K562 (cell line): ENCODE measurements at regions not wholly inside any gene's neighbourhood (a gene's known extent, or its start where the extent isn't known, plus 50 kb on each side); places are given as distances from the start of the nearest gene placed in this dataset.

Experiments used
- ATAC-seq: fragments of 200-7000 bp; cut with Tn5 transposase; 3 replicates; pipeline ENCODE4 v1.9.1; 2020; ENCODE audit warnings: moderate library complexity
- BruUV-seq: library from RNA; stranded (reverse); fragments of 400-500 nt; replicated peaks from 2 replicates; lab custom pipeline; 2021; lab: Mats Ljungman, UMichigan
- CTCF ChIA-PET: fragments of 300-600 bp; formaldehyde crosslinking; extraction: SDS; loops from one replicate; lab custom pipeline; 2021; ENCODE audit warnings: low intra/inter-chr PET ratio; lab: Yijun Ruan, JAX
- POLR2A ChIA-PET: fragments of 300-600, 350-650 bp; sonication (Branson Sonifier 250); formaldehyde crosslinking; extraction: SDS; loops from one replicate; lab custom pipeline; 2021; ENCODE audit warnings: antibody characterized with exemption, inconsistent platforms; lab: Yijun Ruan, JAX
- DNase-seq, 4 experiments: peaks; one replicate each; pipeline versions ENCODE4 v3.0.0 to v3.0.0-alpha.2; 2011 to 2018; ENCODE audit warnings: low spot score in 3 of 4, mixed read lengths in 3 of 4; ENCODE audit errors: extremely low read depth in 1 of 4
- FAIRE-seq: peaks from 2 replicates; lab custom pipeline; 2011; peaks lifted over from hg19 to GRCh38; lab: Jason Lieb, UNC
- H2AFZ ChIP-seq: 2 replicates; pipeline ENCODE4 v1.6.0; 2011; ENCODE audit warnings: low read depth, low read length, control low read depth, inconsistent platforms
- H3K27ac ChIP-seq: fragments of 200-600 bp; 3 replicates; pipeline ENCODE4 v1.8.0; 2011; ENCODE audit warnings: low read depth, mild to moderate bottlenecking, control low read depth, inconsistent platforms, low read length, moderate library complexity, mixed read lengths; ENCODE audit errors: extremely low read depth
- H3K27me3 ChIP-seq, 2 experiments: fragments of 300-600 bp in 1 of 2; 2 replicates in 1 of 2; 3 replicates in 1 of 2; pipeline versions ENCODE4 v1.6.0 to v1.8.0; 2011; ENCODE audit warnings: inconsistent platforms in 2 of 2, low read length in 2 of 2, mild to moderate bottlenecking in 1 of 2, mixed read lengths in 1 of 2, moderate library complexity in 1 of 2; ENCODE audit not compliant: control insufficient read depth in 2 of 2, insufficient read depth in 2 of 2
- H3K36me3 ChIP-seq: fragments of 300-600 bp; 3 replicates; pipeline ENCODE4 v1.8.0; 2011; ENCODE audit warnings: mild to moderate bottlenecking, low read length, inconsistent platforms; ENCODE audit not compliant: control insufficient read depth, insufficient read depth
- H3K4me1 ChIP-seq, 2 experiments: fragments of 200-600 bp in 1 of 2; replicated peaks in 1 of 2; 2 replicates in 1 of 2; 3 replicates in 1 of 2; pipeline versions ENCODE4 v1.5.1 to v1.8.0; 2011; ENCODE audit warnings: inconsistent platforms in 2 of 2, low read length in 2 of 2, mild to moderate bottlenecking in 1 of 2, mixed read lengths in 1 of 2, moderate library complexity in 1 of 2; ENCODE audit not compliant: control insufficient read depth in 2 of 2, insufficient read depth in 2 of 2
- H3K4me2 ChIP-seq: 2 replicates; pipeline ENCODE4 v1.6.1; 2011; ENCODE audit warnings: low read length, control low read depth, inconsistent platforms, mixed read lengths; ENCODE audit not compliant: insufficient read depth
- H3K4me3 ChIP-seq: fragments of 200-600 bp; sonication (generic), shearing (Covaris generic); 2 replicates; pipeline ENCODE4 v1.5.1; 2016; ENCODE audit warnings: control low read depth, inconsistent platforms
- H3K79me2 ChIP-seq: fragments of 200-600 bp; 3 replicates; pipeline ENCODE4 v1.8.0; 2011; ENCODE audit warnings: low read length, inconsistent platforms; ENCODE audit not compliant: control insufficient read depth, insufficient read depth
- H3K9ac ChIP-seq, 2 experiments: 2 replicates each; pipeline versions ENCODE4 v1.6.0 to v1.6.1; 2011; ENCODE audit warnings: low read depth in 2 of 2, low read length in 2 of 2, control low read depth in 1 of 2, inconsistent platforms in 1 of 2, mild to moderate bottlenecking in 1 of 2, mixed read lengths in 1 of 2; ENCODE audit not compliant: insufficient read depth in 1 of 2
- H3K9me1 ChIP-seq: one replicate; pipeline ENCODE4 v1.6.0; 2011; ENCODE audit warnings: inconsistent platforms, mild to moderate bottlenecking, low read length, moderate library complexity; ENCODE audit not compliant: control insufficient read depth, insufficient read depth
- H3K9me3 ChIP-seq: replicated peaks from 2 replicates; pipeline ENCODE4 v1.5.1; 2011; ENCODE audit warnings: low read depth, low read length, inconsistent platforms; ENCODE audit not compliant: control insufficient read depth, insufficient read depth
- H4K20me1 ChIP-seq: replicated peaks from 2 replicates; pipeline ENCODE4 v1.6.1; 2011; ENCODE audit warnings: low read length, inconsistent platforms, mixed read lengths; ENCODE audit not compliant: control insufficient read depth, insufficient read depth
- FOXK1 ChIP-seq: sonication (generic); formaldehyde crosslinking; IDR thresholded peaks from 2 replicates; pipeline ENCODE4 v1.8.0; 2022; ENCODE audit warnings: missing genetic modification reagents, mild to moderate bottlenecking, borderline replicate concordance
- HIVEP1 ChIP-seq: fragments of 250-450 bp; sonication (Bioruptor Pico); IDR thresholded peaks from 2 replicates; pipeline ENCODE4 v1.4.0; 2020; ENCODE audit warnings: mild to moderate bottlenecking
- NFIX ChIP-seq: fragments of 250-450 bp; sonication (Bioruptor Pico); IDR thresholded peaks from 2 replicates; pipeline ENCODE4 v1.4.0; 2020; ENCODE audit warnings: low read depth, mild to moderate bottlenecking, moderate library complexity
- NFRKB ChIP-seq: fragments of 450-650 bp; IDR thresholded peaks from 2 replicates; pipeline ENCODE4 v1.6.1; 2016; ENCODE audit warnings: low read depth
- PCBP2 ChIP-seq: fragments of 200-400 bp; formaldehyde crosslinking; IDR thresholded peaks from 2 replicates; pipeline ENCODE4 v1.6.1; 2018; ENCODE audit warnings: low read length, low read depth, mild to moderate bottlenecking, moderate library complexity; ENCODE audit not compliant: poor library complexity, severe bottlenecking
- POLR3A ChIP-seq: IDR thresholded peaks from 2 replicates; pipeline ENCODE4 v1.6.1; 2011; ENCODE audit warnings: borderline replicate concordance, mild to moderate bottlenecking, moderate library complexity; ENCODE audit not compliant: insufficient read length, insufficient read depth; ENCODE audit errors: extremely low read depth
- PRPF4 ChIP-seq: fragments of 200-400 bp; formaldehyde crosslinking; IDR thresholded peaks from one replicate; pipeline ENCODE4 v1.6.1; 2017; ENCODE audit warnings: low read length, low read depth, mild to moderate bottlenecking; ENCODE audit not compliant: insufficient read depth, poor library complexity, severe bottlenecking
- PTTG1 ChIP-seq: fragments of 450-650 bp; IDR thresholded peaks from 2 replicates; pipeline ENCODE4 v1.6.1; 2016; ENCODE audit warnings: low read depth, mild to moderate bottlenecking, missing genetic modification characterization, missing compliant biosample characterization
- TARDBP ChIP-seq: fragments of 450-650 bp; IDR thresholded peaks from 2 replicates; pipeline ENCODE4 v1.6.1; 2016
- TCF7 ChIP-seq: sonication (generic); IDR thresholded peaks from 2 replicates; pipeline ENCODE4 v1.6.1; 2016; ENCODE audit warnings: antibody characterized with exemption, borderline replicate concordance
- WHSC1 ChIP-seq: IDR thresholded peaks from one replicate; pipeline ENCODE4 v1.6.1; 2012; ENCODE audit warnings: low read length, control low read depth, inconsistent platforms
- ZKSCAN3 ChIP-seq: fragments of 250-450 bp; sonication (Bioruptor Pico); IDR thresholded peaks from 2 replicates; pipeline ENCODE4 v1.4.0; 2020
- ZNF140 ChIP-seq: fragments of 250-450 bp; sonication (Bioruptor Pico); IDR thresholded peaks from 2 replicates; pipeline ENCODE4 v1.8.0; 2021; ENCODE audit warnings: moderate library complexity, mild to moderate bottlenecking, inconsistent platforms
- ZNF175 ChIP-seq: fragments of 200-800 bp; sonication (Bioruptor generic); IDR thresholded peaks from 2 replicates; pipeline ENCODE4 v1.6.1; 2016; ENCODE audit warnings: low read depth, mild to moderate bottlenecking, missing genetic modification characterization, missing compliant biosample characterization
- ZNF445 ChIP-seq: fragments of 250-450 bp; sonication (Bioruptor Pico); IDR thresholded peaks from 2 replicates; pipeline ENCODE4 v1.4.0; 2020; ENCODE audit warnings: low read depth, mild to moderate bottlenecking, moderate library complexity
- ZNF589 ChIP-seq: fragments of 200-800 bp; sonication (Bioruptor generic); IDR thresholded peaks from 2 replicates; pipeline ENCODE4 v1.6.1; 2016; ENCODE audit warnings: low read depth, missing genetic modification characterization, missing compliant biosample characterization
- in situ Hi-C: fragments of 300-500 bp; cut with MboI; formaldehyde crosslinking; loops from 4 replicates; pipeline ENCODE4 v1.15.0; 2018; ENCODE audit warnings: inconsistent platforms, mixed read lengths
- intact Hi-C: fragments of 100-400 bp; cut with micrococcal nuclease; formaldehyde crosslinking; loops from 2 replicates; pipeline ENCODE4 v1.14.2; 2022
- TF ChIP-seq, protein P1 (sequence below): sonication (generic); formaldehyde crosslinking; IDR thresholded peaks from 2 replicates; pipeline ENCODE4 v1.8.1; 2023; ENCODE audit warnings: mild to moderate bottlenecking, missing genetic modification reagents, moderate library complexity
- TF ChIP-seq, protein P2 (sequence below): sonication (generic); formaldehyde crosslinking; IDR thresholded peaks from 2 replicates; pipeline ENCODE4 v1.8.0; 2022; ENCODE audit warnings: mild to moderate bottlenecking, missing genetic modification reagents
- TF ChIP-seq, protein P3 (sequence below): fragments of 450-650 bp; IDR thresholded peaks from 2 replicates; pipeline ENCODE4 v1.7.0; 2016; ENCODE audit warnings: borderline replicate concordance

DNA sequence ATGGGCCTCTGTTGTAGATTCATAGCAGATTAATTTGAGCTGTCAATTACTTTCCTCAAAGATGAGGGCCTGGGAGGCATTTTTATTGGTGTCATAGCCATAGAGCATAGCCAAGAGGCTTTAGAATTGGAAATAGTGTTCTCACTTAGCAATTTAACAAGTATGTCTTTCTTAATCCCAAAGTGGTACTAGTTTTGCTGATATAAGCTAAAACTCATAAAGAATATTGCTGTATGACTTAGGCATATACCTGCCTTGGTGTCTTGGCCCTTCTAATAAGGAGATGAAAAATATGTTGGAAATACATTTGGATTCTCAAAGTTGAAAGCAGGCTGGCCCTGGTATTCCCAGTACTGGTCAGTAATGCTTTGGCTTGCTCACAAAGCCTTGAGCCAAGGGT is 221.5 kb upstream of the CXCL13 start:
- H3K27ac ChIP-seq: no peak overlapping the region
- TF ChIP-seq NFRKB (no peak), FOXK1 (CRISPR knock-in tag) (no peak), POLR3A (no peak), ZNF175 (CRISPR knock-in tag) (no peak), NFIX (CRISPR knock-in tag) (no peak), PCBP2 (no peak), PRPF4 (no peak), ZNF589 (CRISPR knock-in tag) (no peak), WHSC1 (no peak), TARDBP (no peak), ZKSCAN3 (CRISPR knock-in tag) (no peak), HIVEP1 (no peak), ZNF140 (no peak), PTTG1 (tag) (no peak), TCF7 (no peak), ZNF445 (CRISPR knock-in tag) (no peak)
- TF ChIP-seq, protein P1, sequence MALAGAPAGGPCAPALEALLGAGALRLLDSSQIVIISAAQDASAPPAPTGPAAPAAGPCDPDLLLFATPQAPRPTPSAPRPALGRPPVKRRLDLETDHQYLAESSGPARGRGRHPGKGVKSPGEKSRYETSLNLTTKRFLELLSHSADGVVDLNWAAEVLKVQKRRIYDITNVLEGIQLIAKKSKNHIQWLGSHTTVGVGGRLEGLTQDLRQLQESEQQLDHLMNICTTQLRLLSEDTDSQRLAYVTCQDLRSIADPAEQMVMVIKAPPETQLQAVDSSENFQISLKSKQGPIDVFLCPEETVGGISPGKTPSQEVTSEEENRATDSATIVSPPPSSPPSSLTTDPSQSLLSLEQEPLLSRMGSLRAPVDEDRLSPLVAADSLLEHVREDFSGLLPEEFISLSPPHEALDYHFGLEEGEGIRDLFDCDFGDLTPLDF (CRISPR knock-in tag): no peak
- TF ChIP-seq, protein P2, sequence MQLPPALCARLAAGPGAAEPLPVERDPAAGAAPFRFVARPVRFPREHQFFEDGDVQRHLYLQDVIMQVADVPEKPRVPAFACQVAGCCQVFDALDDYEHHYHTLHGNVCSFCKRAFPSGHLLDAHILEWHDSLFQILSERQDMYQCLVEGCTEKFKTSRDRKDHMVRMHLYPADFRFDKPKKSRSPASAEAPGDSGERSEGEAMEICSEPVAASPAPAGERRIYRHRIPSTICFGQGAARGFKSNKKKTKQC (CRISPR knock-in tag): no peak
- TF ChIP-seq, protein P3, sequence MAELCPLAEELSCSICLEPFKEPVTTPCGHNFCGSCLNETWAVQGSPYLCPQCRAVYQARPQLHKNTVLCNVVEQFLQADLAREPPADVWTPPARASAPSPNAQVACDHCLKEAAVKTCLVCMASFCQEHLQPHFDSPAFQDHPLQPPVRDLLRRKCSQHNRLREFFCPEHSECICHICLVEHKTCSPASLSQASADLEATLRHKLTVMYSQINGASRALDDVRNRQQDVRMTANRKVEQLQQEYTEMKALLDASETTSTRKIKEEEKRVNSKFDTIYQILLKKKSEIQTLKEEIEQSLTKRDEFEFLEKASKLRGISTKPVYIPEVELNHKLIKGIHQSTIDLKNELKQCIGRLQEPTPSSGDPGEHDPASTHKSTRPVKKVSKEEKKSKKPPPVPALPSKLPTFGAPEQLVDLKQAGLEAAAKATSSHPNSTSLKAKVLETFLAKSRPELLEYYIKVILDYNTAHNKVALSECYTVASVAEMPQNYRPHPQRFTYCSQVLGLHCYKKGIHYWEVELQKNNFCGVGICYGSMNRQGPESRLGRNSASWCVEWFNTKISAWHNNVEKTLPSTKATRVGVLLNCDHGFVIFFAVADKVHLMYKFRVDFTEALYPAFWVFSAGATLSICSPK: no peak
- H3K4me1 ChIP-seq: no peaks in the 10 kb centered on the region
- ChIA-PET CTCF (no interaction called here), POLR2A (no interaction called here)
- no peaks in the 10 kb centered on the region for H3K36me3 ChIP-seq
- no peak overlapping the region for H3K4me3 ChIP-seq
- H3K9me3 ChIP-seq: no peaks in the 10 kb centered on the region
- in situ Hi-C loops: no loop called here
- FAIRE-seq (no peak), DNase-seq (no peak), ATAC-seq (no peak)
- no peak overlapping the region for H3K9ac ChIP-seq
- intact Hi-C loops: loop anchor here (10.0 kb wide), 1 partner anchor 311 kb away; no protein-coding TSS in a partner anchor
- H2AFZ ChIP-seq: no peak overlapping the region
- no TSS peak for BruUV-seq
- no peaks in the 10 kb centered on the region for H3K79me2 ChIP-seq
- H3K27me3 ChIP-seq: no peaks in the 10 kb centered on the region
- H4K20me1 ChIP-seq: no peaks in the 10 kb centered on the region
- no peak overlapping the region for H3K4me2 ChIP-seq
- H3K9me1 ChIP-seq: no peaks in the 10 kb centered on the region
